SH-SY5Y (cell line): ENCODE measurements at regions not wholly inside any gene's neighbourhood (a gene's known extent, or its start where the extent isn't known, plus 50 kb on each side); places are given as distances from the start of the nearest gene placed in this dataset.
A peak's percentile ranks its signal among the peaks of the same experiment; 100 is the strongest.

ENCODE experiments used
- GATA2 ChIP-seq: IDR thresholded peaks from 2 replicates; pipeline ENCODE4 v1.6.1; 2011; ENCODE audit warnings: mild to moderate bottlenecking, low read depth, low read length
- GATA3 ChIP-seq: IDR thresholded peaks from 2 replicates; pipeline ENCODE4 v1.6.1; 2011; ENCODE audit warnings: low read depth, mild to moderate bottlenecking, low read length, moderate library complexity

DNA sequence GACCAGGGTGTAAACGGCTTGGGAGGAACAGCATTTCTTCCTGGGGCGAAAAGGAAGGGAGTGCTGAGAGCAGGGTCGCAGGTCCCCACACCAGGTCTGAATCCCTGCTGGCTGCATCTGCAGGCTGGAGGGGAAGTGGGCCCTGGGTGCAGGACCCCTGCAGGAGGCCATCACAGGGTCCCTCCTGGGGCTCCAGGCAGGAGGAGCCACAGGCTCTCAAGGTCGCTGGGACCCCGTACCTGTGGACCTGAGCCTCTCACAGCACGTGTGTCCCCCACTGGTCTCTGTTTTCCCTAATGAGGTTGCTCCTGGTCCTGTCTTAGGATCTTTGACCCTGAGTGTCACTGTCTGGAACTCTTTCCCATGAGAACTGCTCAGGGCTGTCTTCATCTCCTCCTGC lies 147.8 kb upstream of the ZNF236 start:
- no peak for TF ChIP-seq GATA3
- no peak for TF ChIP-seq GATA2

DNA sequence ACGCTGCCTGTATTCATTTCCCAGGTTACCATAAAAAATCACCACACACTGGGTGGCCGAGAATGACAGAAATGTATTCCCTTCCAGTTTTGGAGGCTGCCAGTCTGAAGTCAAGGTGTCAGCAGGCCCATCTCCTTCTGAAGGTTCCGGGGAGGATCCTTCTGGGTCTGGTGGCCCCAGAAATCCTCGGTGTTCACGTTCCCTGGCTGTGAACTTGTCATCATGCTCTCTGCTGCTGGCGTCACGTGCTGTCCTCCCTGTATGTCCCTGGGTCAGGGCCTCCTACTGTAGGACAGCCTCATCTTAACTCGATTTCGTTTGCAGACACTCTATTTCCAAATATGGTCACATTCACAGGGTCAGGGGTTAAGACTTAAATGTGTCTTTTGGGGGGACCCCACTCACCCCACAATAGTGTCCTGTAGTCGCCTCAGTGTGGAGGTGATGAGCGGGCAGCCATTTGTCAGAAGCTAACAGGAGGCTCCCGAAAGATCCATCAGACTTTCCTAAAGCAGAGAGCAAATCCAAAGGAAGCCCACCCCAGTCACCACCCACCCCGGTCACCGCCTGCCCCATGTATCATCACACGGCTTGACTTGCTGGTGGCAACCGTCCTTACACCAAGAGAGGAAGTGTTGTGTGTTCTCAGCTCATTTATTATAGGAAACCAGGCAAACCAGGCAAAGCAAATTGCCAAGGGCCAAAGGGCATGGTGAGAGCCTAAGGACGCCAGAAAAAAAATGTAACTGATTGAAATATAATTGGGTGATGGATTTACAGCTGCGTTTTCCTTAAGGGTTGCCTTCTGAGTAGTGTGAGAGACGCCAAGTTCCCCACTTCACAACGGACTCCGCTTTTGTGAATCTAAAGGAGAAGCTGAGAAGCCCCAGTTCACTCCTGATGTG lies 148.8 kb upstream of the ZNF236 start:
- TF ChIP-seq GATA2: no peak
- TF ChIP-seq GATA3: no peak

DNA sequence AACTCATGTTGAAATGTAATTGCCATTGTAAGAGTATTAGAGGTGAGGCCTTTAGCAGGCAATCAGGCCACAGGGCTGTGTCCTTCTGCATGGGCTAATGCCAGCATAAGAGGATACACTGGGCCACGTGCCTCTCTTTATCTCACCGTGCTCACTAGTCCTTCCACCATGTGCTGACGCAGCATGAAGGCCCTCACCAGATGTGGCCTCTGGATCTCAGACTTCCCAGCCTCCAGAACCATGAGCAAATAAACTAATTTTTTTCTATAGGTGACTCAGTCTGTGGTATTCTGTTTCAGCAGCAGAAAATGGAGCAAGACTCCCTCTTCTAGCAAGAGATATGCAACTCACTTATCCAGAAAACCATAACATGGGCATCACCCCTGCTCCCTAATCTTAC lies 149.7 kb upstream of the ZNF236 start:
- no peak for TF ChIP-seq GATA3
- no peak for TF ChIP-seq GATA2

DNA sequence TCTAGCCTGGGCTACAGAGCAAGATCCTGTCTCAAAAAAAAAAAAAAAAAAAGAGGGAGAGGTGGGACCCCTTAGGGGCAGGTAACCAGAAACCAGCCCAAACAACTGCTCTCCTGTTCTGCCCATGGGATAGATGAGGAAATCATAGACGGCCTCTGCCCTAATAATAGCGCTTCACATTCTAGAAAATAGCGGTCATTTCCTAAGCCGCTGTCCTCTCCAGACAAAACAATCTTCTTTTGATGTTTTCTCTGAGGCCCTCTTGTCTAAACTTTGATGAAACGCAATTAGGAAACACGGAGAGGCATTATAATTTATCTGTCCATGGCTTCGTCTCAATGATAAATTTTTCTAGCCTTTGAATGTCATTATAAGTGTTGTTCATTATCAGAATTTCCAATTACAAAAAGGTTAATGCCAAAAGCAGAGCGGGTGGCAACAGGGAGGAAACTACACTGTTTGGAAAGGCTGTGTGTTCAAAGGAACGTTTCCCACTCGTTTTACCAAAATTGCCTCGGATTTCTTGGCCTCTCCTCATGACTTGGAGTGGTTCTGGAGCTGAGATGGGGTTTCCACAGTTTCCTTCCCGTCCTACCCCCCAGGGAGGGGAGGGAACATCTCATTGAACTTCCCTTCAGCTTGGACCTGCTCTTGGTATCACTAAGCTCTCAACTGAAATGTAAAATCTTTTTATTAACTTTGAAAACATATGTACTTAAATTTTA lies 151.6 kb upstream of the ZNF236 start:
- TF ChIP-seq GATA3 (no peak), GATA2 (no peak)

DNA sequence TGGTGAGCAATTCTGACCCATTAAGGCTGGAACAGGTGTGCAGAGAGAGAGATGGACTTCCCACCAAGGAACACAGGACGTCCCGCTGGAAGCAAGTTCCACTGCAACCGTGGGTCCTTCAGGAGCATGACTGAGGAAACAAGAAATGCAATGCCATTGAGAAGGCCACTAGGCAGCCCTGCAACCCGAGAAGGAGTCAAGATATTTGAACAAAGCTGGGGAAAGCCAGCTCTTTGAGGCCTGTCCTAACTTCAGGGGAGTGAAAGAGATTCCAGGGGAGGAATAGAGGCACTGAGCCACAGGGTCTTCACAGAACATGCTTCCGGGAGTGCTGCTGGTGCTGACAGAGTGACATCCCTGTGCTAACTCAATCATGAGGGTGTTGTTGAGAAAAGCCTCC lies 153.8 kb upstream of the ZNF236 start:
- TF ChIP-seq GATA3: no peak
- TF ChIP-seq GATA2: no peak

DNA sequence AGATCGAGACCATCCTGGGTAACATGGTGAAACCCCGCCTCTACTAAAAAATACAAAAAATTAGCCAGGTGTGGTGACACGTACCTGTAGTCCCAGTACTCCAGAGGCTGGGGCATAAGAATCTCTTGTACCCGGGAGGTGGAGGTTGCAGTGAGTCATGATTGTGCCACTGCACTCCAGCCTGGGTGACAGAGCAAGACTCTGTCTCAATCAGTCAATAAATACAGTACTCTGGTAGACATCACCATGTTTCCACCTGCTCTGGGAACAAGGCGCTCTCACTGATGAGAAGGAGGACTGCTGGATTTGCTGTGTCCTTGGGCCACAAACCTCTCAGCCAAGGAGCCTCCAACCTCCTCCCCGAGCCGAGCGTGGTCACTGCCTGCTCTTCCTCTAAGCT lies 154.2 kb upstream of the ZNF236 start:
- TF ChIP-seq GATA3 (no peak), GATA2 (no peak)

DNA sequence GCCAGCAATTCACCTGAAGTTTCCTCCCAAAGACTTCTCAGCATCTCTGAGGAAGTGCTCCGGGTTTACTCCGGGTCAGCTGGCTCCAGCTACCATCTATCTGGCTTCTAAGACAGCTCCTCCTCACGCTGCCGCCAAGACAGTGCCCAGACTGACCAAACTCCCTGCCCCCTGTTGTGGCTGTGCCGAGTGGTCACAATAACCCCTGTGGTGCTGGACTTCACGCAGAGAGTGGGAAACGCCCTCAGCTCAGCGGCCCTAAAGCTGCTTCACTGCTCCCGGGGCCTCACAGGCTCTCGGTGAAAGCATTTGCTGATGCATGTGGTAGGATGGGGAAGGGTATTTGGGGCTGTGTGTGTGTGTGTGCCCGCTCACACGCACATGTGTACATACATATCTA lies 154.8 kb upstream of the ZNF236 start:
- TF ChIP-seq GATA2: no peak
- TF ChIP-seq GATA3: no peak

DNA sequence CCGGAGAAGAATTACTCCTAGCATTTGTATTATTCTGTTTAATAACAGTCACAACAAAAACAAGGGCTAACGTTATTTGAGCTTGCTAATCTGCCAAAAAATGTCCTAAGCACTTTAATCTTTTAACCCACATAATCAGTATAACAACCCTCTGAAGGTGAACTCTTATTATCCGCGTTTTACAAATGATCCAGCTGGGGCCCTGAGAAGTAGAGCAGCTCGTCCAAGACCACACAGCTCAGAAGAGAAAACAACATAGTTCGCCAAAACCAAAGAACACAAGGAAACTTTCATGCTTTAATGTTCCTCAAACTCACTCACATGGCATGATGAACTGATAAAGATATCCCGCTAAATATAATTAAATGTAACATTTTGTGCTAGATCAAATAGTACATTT lies 159.7 kb upstream of the ZNF236 start:
- no peak for TF ChIP-seq GATA3
- no peak for TF ChIP-seq GATA2

DNA sequence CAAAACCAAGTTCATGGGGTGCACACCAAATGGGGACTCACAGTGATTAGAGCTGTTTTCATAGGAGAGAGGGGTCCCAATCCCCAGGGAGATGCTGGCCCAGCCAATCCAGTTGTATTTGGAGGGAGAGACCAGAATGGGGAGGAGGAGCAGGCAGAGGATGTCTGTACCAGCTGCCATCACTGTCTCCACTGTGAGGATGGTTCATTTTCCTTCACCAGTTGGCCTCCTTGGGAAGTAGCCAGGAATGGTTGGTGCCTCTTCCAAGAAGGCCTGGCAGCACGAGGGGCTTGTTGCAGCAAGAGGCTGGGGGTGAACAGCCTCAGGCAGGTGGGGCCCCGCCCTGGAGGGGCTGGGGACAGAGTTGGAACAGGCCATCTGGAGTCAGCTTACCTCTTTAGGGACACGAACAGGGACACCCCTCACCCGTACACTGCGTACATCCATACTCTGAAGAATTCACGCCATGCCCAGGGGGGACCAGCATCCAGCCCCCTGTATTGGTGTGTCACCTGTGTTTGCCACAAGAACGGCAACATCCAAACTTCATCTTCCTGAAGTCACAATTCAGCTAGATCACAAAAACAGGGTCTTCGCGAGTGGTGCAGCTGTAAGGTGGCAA lies 161.7 kb upstream of the ZNF236 start:
- TF ChIP-seq GATA2 (no peak), GATA3 (no peak)

DNA sequence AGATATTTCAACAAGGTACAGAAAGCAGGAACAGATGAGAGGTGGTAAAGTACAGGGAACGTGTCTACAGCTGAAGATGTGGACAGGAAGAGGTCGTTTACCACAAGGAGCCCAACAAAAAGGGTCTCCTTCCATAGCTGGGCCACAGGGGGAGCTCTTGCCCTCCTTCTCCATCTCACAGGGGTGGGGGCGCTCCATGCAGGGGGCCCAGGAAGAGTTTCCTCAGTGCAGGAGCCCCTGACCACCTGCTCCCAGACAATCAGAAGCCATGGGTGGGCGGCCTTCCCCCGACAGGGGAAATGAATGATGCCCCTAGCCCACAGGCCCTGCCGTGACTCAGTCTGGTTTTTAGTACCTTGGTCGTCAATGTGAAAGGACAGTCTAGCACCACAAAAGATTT lies 163.6 kb upstream of the ZNF516 start:
- TF ChIP-seq GATA3 (no peak), GATA2 (no peak)

DNA sequence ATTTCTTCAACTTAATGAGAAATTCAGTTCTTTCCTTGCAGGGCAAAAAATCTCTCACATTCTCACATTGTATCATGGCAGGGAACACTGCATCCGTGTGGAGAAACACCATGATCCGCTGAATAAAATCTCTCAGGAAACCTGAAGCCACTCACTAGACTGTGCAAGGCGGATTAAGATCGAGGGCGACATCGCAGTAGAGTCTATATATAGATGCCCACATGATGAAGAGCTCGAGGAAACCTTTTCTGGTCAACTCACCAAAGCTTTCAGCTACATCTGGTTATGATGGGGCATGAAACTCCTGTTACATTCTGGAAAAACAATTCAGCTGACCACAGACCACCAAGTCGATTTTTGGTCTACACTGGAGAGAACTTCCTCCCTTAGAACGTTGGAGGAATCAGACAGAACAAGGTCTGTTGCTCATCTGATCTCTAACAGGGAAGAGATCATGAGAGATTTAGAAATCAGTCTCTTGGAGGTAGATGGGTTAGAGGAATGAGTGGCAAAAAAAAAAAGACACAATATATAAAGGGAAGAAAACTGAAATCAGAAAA lies 162.9 kb upstream of the ZNF516 start:
- TF ChIP-seq GATA2 (no peak), GATA3 (no peak)

DNA sequence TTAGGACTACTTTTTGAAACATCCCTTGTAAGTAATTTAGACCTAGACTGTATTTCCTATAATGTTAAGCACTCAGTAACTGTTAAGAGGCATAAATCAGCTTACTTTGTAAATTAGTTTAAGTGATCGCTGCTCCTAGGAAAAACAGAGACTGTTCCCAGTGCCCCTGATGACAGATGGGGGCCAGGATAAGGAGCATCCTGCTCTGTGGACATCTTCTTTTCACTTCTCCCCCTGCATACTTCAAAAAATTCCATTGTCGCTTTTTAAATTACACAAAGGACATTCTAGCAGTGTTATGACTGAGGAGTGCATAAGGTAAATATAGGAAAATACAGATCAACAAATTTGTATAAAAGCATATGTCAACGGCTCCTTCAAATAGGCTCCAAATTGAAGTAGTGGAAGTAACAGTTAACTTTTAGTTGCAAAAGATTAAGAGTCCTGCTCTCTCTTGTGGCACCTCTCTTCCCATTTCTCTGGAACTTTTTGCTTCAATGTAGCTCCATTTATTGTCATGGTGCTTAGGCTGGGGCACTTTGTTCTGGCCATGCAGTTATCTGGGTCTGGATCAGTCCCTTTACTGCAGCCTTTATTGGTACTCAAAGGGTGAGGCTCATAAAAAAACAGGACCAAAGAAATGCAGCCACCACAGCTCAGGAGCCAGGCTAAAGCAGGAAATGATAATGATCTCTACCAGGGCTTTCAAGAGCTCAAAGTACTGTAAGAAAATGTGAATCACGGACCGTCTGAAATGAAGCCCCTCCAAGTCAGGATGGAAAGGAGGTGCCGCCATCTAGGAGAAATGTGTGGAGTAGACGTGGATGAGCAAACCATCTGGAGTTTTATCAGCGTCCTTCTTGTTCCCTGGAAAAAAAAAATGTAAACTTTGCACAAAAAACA lies 162.1 kb upstream of the ZNF516 start:
- TF ChIP-seq GATA2 (peak; percentile 79), GATA3 (peak; percentile 77)

DNA sequence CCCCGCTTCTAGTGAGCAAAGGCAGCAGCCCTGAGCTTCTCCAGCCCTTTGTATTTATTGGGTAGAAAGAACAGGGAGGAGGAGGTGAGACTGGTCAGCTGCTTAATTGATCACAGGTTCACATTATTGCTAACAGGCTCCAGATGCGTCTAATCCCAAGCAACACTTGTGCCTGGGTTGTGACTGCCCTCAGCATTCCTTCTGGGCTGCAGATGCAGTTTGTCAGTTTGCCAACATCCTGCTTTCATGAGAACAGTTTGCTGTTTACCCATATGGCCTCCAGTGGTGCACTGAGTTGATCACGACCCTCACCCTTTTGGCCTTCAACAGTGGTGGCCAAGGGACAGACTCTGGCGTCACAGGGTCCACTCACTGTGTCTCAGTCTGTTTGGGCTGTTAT lies 159.5 kb upstream of the ZNF516 start:
- TF ChIP-seq GATA3 (no peak), GATA2 (no peak)
